ENCODE measurements at regions not wholly inside any gene's neighbourhood (a gene's known extent, or its start where the extent isn't known, plus 50 kb on each side); places are given as distances from the start of the nearest gene placed in this dataset.
"Not testable (repeated sequence)": the region's sequence is repeated elsewhere in the genome, so short reads cannot be mapped to it uniquely, and the experiment has no call there.

- no peak for DNase-seq (ENCODE audit: low read depth)
Observed at GRCh38 chr3:153843994-153844393, 277.2 kb upstream of the ARHGEF26 start.

GRCh38 chr3:153845311-153845710 is 275.9 kb upstream of the ARHGEF26 start:
- DNase-seq (ENCODE audit: low read depth): no peak

- no peak for DNase-seq (ENCODE audit: low read depth)
Observed at GRCh38 chr3:153848702-153849101, 272.5 kb upstream of the ARHGEF26 start.

DNA sequence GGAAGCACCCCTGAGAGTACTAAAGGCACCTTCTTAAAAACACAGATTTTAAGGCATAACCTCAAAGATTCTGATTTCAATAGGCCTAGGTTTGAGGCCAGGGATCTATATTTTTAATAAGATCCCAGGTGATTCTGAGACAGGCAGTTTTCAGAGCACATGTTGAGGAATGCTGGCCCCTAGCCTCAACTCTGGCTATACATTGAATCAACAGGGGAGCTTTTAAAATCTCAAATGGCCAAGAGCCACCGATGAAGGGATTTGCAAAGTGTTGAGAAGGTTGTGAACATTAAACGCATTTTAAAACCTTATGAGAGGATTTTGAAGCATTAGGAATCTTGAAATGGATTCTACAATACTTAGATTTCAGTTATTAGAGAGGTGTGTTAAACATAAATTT is 268.8 kb upstream of the ARHGEF26 start:
- DNase-seq (ENCODE audit: low read depth): no peak

DNA sequence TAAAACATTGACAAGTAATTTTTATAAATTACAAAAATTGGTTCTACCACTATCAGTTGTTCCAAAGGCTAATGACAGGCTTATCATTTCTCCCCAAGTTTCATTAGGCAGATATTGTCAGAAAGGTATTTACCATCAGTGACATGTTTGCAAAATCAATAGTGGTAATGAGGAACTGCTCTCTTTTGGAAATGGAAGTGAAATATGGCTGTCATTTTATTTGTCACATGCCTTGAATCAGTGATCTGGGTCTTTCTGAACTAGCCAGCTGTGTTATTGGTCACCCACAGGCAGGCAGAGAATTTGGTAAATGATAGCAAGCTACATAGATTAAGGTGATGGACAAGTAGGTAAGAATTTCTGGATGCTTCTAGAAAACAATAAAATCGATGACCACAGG is 268.0 kb upstream of the ARHGEF26 start:
- no peak for DNase-seq (ENCODE audit: low read depth)

GRCh38 chr3:153855772-153856171 is 265.4 kb upstream of the ARHGEF26 start:
- DNase-seq (ENCODE audit: low read depth): no peak

- DNase-seq (ENCODE audit: low read depth): no peak
Observed at GRCh38 chr3:153856932-153857331, 264.3 kb upstream of the ARHGEF26 start.

DNA sequence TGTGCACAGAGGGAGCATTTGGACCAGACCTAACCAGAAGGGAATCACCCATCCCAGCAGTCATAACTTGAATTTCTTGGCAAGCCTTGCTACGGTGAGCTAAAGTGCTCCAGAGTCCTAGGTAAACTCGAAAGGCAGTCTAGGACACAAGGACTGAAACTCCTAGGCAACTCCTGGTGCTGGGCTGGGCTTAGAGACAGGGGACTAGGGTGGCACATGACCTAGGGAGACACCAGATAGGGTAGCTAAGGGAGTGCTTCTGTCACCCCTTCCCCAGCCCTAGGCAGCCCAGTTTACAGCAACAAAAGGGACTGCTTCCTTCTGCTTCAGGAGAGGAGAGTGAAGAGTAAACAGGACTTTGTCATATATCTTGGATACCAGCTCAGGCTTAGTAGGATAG is 256.4 kb upstream of the ARHGEF26 start:
- DNase-seq (ENCODE audit: low read depth): no peak

DNA sequence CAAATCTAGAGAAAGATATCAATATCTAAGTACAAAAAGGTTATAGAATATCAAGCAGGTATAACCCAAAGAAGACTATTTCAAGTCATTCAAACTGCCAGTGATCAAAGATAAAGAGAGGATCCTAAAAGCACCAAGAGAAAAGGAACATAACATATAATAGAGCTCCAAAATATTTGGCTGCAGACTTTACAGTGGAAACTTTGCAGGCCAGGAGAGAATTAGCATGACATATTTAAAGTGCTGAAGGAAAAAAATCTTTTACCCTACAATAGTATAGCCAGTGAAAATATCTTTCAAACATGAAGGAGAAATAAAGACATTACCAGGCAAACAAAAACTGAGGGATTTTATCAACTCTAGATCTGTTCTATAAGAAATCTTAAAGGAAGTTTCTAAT is 254.3 kb upstream of the ARHGEF26 start:
- DNase-seq (ENCODE audit: low read depth): no peak

GRCh38 chr3:153874348-153874747 is 246.8 kb upstream of the ARHGEF26 start:
- DNase-seq (ENCODE audit: low read depth): not testable (repeated sequence)

GRCh38 chr3:153880493-153880892 is 240.7 kb upstream of the ARHGEF26 start:
- no peak for DNase-seq (ENCODE audit: low read depth)

DNA sequence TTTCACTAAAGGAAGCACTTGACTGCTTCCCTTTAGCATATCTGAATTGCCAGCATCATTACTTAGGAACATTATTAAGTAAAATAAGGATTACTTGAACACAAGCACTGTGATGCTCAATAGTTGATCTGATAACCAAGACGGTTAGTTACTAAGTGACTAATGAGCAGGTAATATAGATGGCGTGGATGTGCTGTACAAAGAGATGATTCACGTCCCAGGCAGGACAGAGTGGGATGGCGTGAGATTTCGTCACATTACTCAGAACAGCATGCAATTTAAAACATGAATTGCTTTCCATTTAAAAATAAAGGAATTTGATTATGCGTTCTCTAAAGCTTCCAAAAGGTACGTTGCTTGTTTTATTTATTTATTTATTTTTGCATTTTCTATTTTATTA is 240.0 kb upstream of the ARHGEF26 start:
- DNase-seq (ENCODE audit: low read depth): no peak

- no peak for DNase-seq (ENCODE audit: low read depth)
Observed at GRCh38 chr3:153885359-153885758, 235.8 kb upstream of the ARHGEF26 start.

- no peak for DNase-seq (ENCODE audit: low read depth)
Observed at GRCh38 chr3:153889905-153890334, 231.3 kb upstream of the ARHGEF26 start.

- no peak for DNase-seq (ENCODE audit: low read depth)
Observed at GRCh38 chr3:153892126-153892525, 229.1 kb upstream of the ARHGEF26 start.

DNA sequence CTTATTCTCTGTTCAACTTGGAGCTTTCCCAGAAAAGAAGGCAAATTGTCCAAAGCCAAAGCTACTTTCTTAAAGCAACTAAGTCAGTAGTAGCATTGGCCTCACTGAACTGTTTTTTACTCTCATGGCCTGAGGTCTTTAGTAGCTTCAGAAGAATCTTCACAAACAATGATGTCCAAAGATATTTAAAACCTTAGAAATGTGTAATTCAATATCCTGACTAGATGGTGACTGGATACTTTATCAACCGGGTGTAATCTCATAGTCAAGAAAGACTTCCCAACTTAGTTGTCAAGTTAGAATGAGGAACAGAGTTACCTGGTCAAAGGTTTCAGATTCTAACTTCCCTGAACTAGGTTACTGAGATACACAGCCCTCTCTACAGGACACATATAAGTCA is 226.3 kb upstream of the ARHGEF26 start:
- DNase-seq (ENCODE audit: low read depth): no peak

DNA sequence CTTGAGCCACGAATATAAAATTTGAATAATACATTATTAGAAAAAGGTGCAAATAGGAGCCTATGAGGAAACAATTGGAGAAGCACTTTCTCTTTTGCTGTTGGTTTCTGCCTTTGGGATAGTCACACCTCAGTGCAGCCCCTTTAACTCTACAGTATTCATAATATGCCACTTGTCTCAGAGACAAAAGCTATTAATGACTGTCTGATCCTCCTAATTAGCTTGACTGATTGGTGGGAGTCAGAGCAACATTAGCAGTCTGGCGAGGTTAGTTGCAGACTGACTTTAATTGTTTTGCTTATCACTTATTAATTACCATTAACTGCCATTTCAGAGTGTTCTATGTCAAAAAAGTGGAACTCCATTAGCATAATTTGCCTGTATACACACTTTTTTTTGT is 225.0 kb upstream of the ARHGEF26 start:
- no peak for DNase-seq (ENCODE audit: low read depth)

GRCh38 chr3:153897025-153897723 is 224.0 kb upstream of the ARHGEF26 start:
- DNase-seq (ENCODE audit: low read depth): no peak

- no peak for DNase-seq (ENCODE audit: low read depth)
Observed at GRCh38 chr3:153897842-153898241, 223.3 kb upstream of the ARHGEF26 start.

DNA sequence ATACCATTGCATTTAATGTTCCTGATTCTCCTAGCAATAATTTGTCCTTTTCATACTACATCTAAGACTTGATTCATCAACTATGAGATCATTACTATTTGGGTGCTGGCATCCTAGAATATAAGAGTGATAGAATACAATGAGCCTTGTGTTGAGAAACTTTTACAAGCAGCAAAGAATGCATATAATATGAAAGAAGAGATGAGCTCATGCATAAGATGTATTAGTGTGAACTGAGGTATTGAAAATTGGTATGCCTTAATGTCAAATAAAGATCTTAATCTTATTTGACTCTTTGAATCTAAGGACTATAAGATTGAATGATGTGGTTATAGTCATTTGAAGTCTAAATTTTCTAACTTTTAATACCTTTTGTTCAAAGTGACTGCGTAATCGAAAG is 220.0 kb upstream of the ARHGEF26 start:
- DNase-seq (ENCODE audit: low read depth): no peak

- DNase-seq (ENCODE audit: low read depth): peak; percentile 49
Observed at GRCh38 chr3:153901991-153902390, 219.2 kb upstream of the ARHGEF26 start.

- DNase-seq (ENCODE audit: low read depth): no peak
Observed at GRCh38 chr3:153903430-153903829, 217.8 kb upstream of the ARHGEF26 start.

GRCh38 chr3:153906366-153906765 is 214.8 kb upstream of the ARHGEF26 start:
- DNase-seq (ENCODE audit: low read depth): no peak

GRCh38 chr3:153910387-153910786 is 210.8 kb upstream of the ARHGEF26 start:
- DNase-seq (ENCODE audit: low read depth): no peak

All from HS-27A (cell line).